Muscle of arm (tissue), 1 donor: ENCODE measurements at regions not wholly inside any gene's neighbourhood (a gene's known extent, or its start where the extent isn't known, plus 50 kb on each side); places are given as distances from the start of the nearest gene placed in this dataset.

ENCODE experiments used
- DNase-seq: peaks from one replicate; pipeline ENCODE4 v3.0.0-alpha.2; 2013

GRCh38 chr3:30495172-30496065 lies 111.0 kb upstream of the TGFBR2 start:
- no peak for DNase-seq

- peak; percentile 51 for DNase-seq
Measured at GRCh38 chr3:30496066-30496966, 110.1 kb upstream of the TGFBR2 start.

- DNase-seq, result no peak
Measured at GRCh38 chr3:30498587-30498967, 107.8 kb upstream of the TGFBR2 start.

- no peak for DNase-seq
Measured at GRCh38 chr3:30500666-30501399, 105.6 kb upstream of the TGFBR2 start.

- DNase-seq, result no peak
Measured at GRCh38 chr3:30501526-30501925, 104.9 kb upstream of the TGFBR2 start.

- DNase-seq, result no peak
Measured at GRCh38 chr3:30502051-30502741, 104.2 kb upstream of the TGFBR2 start.

GRCh38 chr3:30502742-30503073 lies 103.7 kb upstream of the TGFBR2 start:
- DNase-seq, result no peak

- DNase-seq, result no peak
Measured at GRCh38 chr3:30503446-30503845, 103.0 kb upstream of the TGFBR2 start.

- DNase-seq, result no peak
Measured at GRCh38 chr3:30504939-30505338, 101.5 kb upstream of the TGFBR2 start.

GRCh38 chr3:30505866-30506520 lies 100.4 kb upstream of the TGFBR2 start:
- no peak for DNase-seq

- DNase-seq, result no peak
Measured at GRCh38 chr3:30508339-30508738, 98.1 kb upstream of the TGFBR2 start.

- no peak for DNase-seq
Measured at GRCh38 chr3:30510596-30510995, 95.8 kb upstream of the TGFBR2 start.

GRCh38 chr3:30511524-30512251 lies 94.7 kb upstream of the TGFBR2 start:
- no peak for DNase-seq

GRCh38 chr3:30512576-30512975 lies 93.8 kb upstream of the TGFBR2 start:
- DNase-seq, result no peak

GRCh38 chr3:30513374-30514152 lies 92.8 kb upstream of the TGFBR2 start:
- no peak for DNase-seq

- DNase-seq, result no peak
Measured at GRCh38 chr3:30516238-30516637, 90.2 kb upstream of the TGFBR2 start.

- peak; percentile 88 for DNase-seq
Measured at GRCh38 chr3:30518181-30518864, 88.1 kb upstream of the TGFBR2 start.

GRCh38 chr3:30518872-30519271 lies 87.5 kb upstream of the TGFBR2 start:
- DNase-seq, result no peak

- DNase-seq, result peak; percentile 58
Measured at GRCh38 chr3:30520699-30521098, 85.7 kb upstream of the TGFBR2 start.
